HEK293 (cell line): ENCODE measurements at regions not wholly inside any gene's neighbourhood (a gene's known extent, or its start where the extent isn't known, plus 50 kb on each side); places are given as distances from the start of the nearest gene placed in this dataset.
"Not testable (repeated sequence)": the region's sequence is repeated elsewhere in the genome, so short reads cannot be mapped to it uniquely, and the experiment has no call there.

ENCODE experiments used
- CTCF ChIA-PET: fragments of 350-600 bp; formaldehyde crosslinking; extraction: SDS; loops from one replicate; lab custom pipeline; 2021; ENCODE audit warnings: antibody characterized with exemption; lab: Yijun Ruan, JAX
- POLR2A ChIA-PET: fragments of 300-600 bp; formaldehyde crosslinking; extraction: SDS; loops from one replicate; lab custom pipeline; 2020; ENCODE audit warnings: antibody characterized with exemption, inconsistent platforms; lab: Yijun Ruan, JAX
- H3K27ac ChIP-seq: fragments of 200-500 bp; sonication (Bioruptor generic); 2 replicates; pipeline ENCODE4 v1.5.1; 2014; ENCODE audit warnings: low read depth, low read length, control low read depth, inconsistent platforms; ENCODE audit errors: extremely low read depth
- H3K36me3 ChIP-seq, 2 experiments: fragments of 200-500 bp in 1 of 2; sonication (Bioruptor generic) in 1 of 2; 1 replicate in 1 of 2; 2 replicates in 1 of 2; pipeline ENCODE4 v1.5.1; 2014 to 2017; ENCODE audit warnings: inconsistent platforms in 2 of 2, low read length in 2 of 2; ENCODE audit not compliant: control insufficient read depth in 2 of 2, insufficient read depth in 1 of 2
- H3K4me1 ChIP-seq: fragments of 200-500 bp; sonication (Bioruptor generic); 2 replicates; pipeline ENCODE4 v1.5.1; 2014; ENCODE audit warnings: mild to moderate bottlenecking, low read length, inconsistent platforms; ENCODE audit not compliant: control insufficient read depth, insufficient read depth
- H3K4me3 ChIP-seq: 2 replicates; pipeline ENCODE4 v1.5.1; 2011; ENCODE audit warnings: low read depth, mild to moderate bottlenecking, control low read depth, low read length, moderate library complexity
- H3K9me3 ChIP-seq: fragments of 200-500 bp; sonication (Bioruptor generic); 2 replicates; pipeline ENCODE4 v1.5.1; 2014; ENCODE audit warnings: low read depth, low read length, inconsistent platforms; ENCODE audit not compliant: control insufficient read depth, insufficient read depth
- BCL11A ChIP-seq: fragments of 450-650 bp; formaldehyde crosslinking; IDR thresholded peaks from 2 replicates; pipeline ENCODE4 v1.5.1; 2016; ENCODE audit warnings: low read depth, missing biosample characterization, missing genetic modification characterization
- EGR2 ChIP-seq: fragments of 450-650 bp; formaldehyde crosslinking; IDR thresholded peaks from 2 replicates; pipeline ENCODE4 v1.5.1; 2016; ENCODE audit warnings: low read depth, missing biosample characterization, missing genetic modification characterization
- ZBTB20 ChIP-seq: fragments of 450-650 bp; formaldehyde crosslinking; IDR thresholded peaks from 2 replicates; pipeline ENCODE4 v1.5.1; 2016; ENCODE audit warnings: missing biosample characterization, missing genetic modification characterization
- ZBTB21 ChIP-seq: fragments of 450-650 bp; formaldehyde crosslinking; IDR thresholded peaks from 2 replicates; pipeline ENCODE4 v1.5.1; 2017; ENCODE audit warnings: missing biosample characterization, missing genetic modification characterization
- ZFP41 ChIP-seq: fragments of 450-650 bp; formaldehyde crosslinking; IDR thresholded peaks from 2 replicates; pipeline ENCODE4 v1.5.1; 2016; ENCODE audit warnings: missing biosample characterization, missing genetic modification characterization, borderline replicate concordance
- ZNF140 ChIP-seq: fragments of 450-650 bp; formaldehyde crosslinking; IDR thresholded peaks from 2 replicates; pipeline ENCODE4 v1.5.1; 2016; ENCODE audit warnings: missing biosample characterization, missing genetic modification characterization
- ZNF2 ChIP-seq: fragments of 450-650 bp; formaldehyde crosslinking; IDR thresholded peaks from 2 replicates; pipeline ENCODE4 v1.5.1; 2016; ENCODE audit warnings: missing biosample characterization, missing genetic modification characterization
- ZNF354C ChIP-seq: fragments of 450-650 bp; formaldehyde crosslinking; IDR thresholded peaks from 2 replicates; pipeline ENCODE4 v1.5.1; 2016; ENCODE audit warnings: missing biosample characterization, missing genetic modification characterization, low read depth, borderline replicate concordance
- ZNF416 ChIP-seq: fragments of 450-650 bp; formaldehyde crosslinking; IDR thresholded peaks from 2 replicates; pipeline ENCODE4 v1.5.1; 2016; ENCODE audit warnings: missing biosample characterization, missing genetic modification characterization
- ZNF48 ChIP-seq: fragments of 450-650 bp; formaldehyde crosslinking; IDR thresholded peaks from 2 replicates; pipeline ENCODE4 v1.5.1; 2016; ENCODE audit warnings: missing biosample characterization, missing genetic modification characterization
- ZNF654 ChIP-seq: fragments of 450-650 bp; formaldehyde crosslinking; IDR thresholded peaks from 2 replicates; pipeline ENCODE4 v1.5.1; 2016; ENCODE audit warnings: low read depth, missing biosample characterization, missing genetic modification characterization
- ZNF660 ChIP-seq: fragments of 450-650 bp; IDR thresholded peaks from 2 replicates; pipeline ENCODE4 v1.5.1; 2018; ENCODE audit warnings: missing biosample characterization, mild to moderate bottlenecking, missing genetic modification characterization
- ZNF701 ChIP-seq: fragments of 450-650 bp; formaldehyde crosslinking; IDR thresholded peaks from 2 replicates; pipeline ENCODE4 v1.5.1; 2016; ENCODE audit warnings: missing biosample characterization, missing genetic modification characterization
- ZNF747 ChIP-seq: fragments of 450-650 bp; formaldehyde crosslinking; IDR thresholded peaks from 2 replicates; pipeline ENCODE4 v1.5.1; 2016; ENCODE audit warnings: missing biosample characterization, missing genetic modification characterization
- ZNF785 ChIP-seq: fragments of 450-650 bp; formaldehyde crosslinking; IDR thresholded peaks from 2 replicates; pipeline ENCODE4 v1.5.1; 2016; ENCODE audit warnings: missing biosample characterization, missing genetic modification characterization
- TF ChIP-seq, protein P1 (sequence below): fragments of 450-650 bp; formaldehyde crosslinking; IDR thresholded peaks from 2 replicates; pipeline ENCODE4 v1.5.1; 2016; ENCODE audit warnings: missing biosample characterization, missing genetic modification characterization
- TF ChIP-seq, protein P2 (sequence below): fragments of 450-650 bp; formaldehyde crosslinking; IDR thresholded peaks from 2 replicates; pipeline ENCODE4 v1.5.1; 2017; ENCODE audit warnings: missing biosample characterization, missing genetic modification characterization
- TF ChIP-seq, protein P3 (sequence below): fragments of 450-650 bp; IDR thresholded peaks from 2 replicates; pipeline ENCODE4 v1.5.1; 2018; ENCODE audit warnings: missing biosample characterization, mild to moderate bottlenecking, missing genetic modification characterization
- TF ChIP-seq, protein P4 (sequence below): fragments of 450-650 bp; formaldehyde crosslinking; IDR thresholded peaks from 2 replicates; pipeline ENCODE4 v1.5.0; 2017; ENCODE audit warnings: missing biosample characterization, missing genetic modification characterization, borderline replicate concordance
- TF ChIP-seq, protein P5 (sequence below): fragments of 450-650 bp; formaldehyde crosslinking; IDR thresholded peaks from 2 replicates; pipeline ENCODE4 v1.5.1; 2016; ENCODE audit warnings: missing biosample characterization, missing genetic modification characterization
- TF ChIP-seq, protein P6 (sequence below): fragments of 450-650 bp; formaldehyde crosslinking; IDR thresholded peaks from 2 replicates; pipeline ENCODE4 v1.5.1; 2016; ENCODE audit warnings: missing biosample characterization, missing genetic modification characterization

DNA sequence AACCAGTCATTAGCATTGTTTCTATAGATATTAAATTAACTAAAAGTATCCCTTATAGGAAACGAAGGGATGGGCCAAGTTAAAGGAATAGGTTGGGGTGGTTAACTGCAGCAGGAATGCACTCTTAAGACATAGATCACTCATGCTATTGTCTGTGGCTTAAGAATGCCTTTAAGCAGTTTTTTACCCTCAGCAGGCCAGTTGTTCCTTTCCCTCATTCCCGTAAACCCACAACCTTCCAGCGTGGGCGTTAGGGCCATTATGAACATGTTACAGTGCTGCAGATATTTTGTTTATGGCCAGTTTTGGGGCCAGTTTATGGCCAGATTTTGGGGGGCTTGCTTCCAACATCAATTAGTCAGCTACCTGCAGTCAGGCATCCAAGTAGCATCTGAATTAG, 767.0 kb downstream of the LUZP2 start:
- CTCF ChIA-PET = interaction anchor here (0.6 kb wide), 1 partner anchor 31 kb away, joined by 4 read pairs; no protein-coding TSS in a partner anchor
- H3K36me3 ChIP-seq, H3K27ac ChIP-seq, H3K9me3 ChIP-seq, POLR2A ChIA-PET, H3K4me3 ChIP-seq, H3K4me1 ChIP-seq: not testable (repeated sequence)

DNA sequence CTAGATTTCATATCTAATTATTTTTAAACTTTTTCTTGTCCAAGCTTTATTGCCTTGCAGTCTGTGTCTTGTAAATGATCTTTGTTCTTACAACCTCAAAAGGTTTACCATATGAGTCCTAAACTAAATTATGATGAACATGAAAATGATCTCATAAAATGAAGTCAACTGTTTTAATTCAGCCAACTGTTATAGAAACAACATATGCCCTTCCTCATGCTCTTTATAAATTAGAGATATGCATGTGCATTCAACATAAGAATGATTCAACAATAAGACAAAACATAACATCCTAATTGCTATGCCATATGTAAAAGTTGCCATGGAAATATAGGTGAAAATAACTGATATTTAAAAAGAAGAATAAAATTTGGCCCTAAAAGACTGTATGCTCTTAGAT, 774.4 kb downstream of the LUZP2 start:
- TF ChIP-seq ZBTB20 (tag by site-specific recombination) (no peak), ZNF354C (tag by site-specific recombination) (no peak), ZNF48 (tag by site-specific recombination) (no peak), ZNF747 (tag by site-specific recombination) (no peak), EGR2 (no peak), ZFP41 (no peak)
- TF ChIP-seq, protein P1, sequence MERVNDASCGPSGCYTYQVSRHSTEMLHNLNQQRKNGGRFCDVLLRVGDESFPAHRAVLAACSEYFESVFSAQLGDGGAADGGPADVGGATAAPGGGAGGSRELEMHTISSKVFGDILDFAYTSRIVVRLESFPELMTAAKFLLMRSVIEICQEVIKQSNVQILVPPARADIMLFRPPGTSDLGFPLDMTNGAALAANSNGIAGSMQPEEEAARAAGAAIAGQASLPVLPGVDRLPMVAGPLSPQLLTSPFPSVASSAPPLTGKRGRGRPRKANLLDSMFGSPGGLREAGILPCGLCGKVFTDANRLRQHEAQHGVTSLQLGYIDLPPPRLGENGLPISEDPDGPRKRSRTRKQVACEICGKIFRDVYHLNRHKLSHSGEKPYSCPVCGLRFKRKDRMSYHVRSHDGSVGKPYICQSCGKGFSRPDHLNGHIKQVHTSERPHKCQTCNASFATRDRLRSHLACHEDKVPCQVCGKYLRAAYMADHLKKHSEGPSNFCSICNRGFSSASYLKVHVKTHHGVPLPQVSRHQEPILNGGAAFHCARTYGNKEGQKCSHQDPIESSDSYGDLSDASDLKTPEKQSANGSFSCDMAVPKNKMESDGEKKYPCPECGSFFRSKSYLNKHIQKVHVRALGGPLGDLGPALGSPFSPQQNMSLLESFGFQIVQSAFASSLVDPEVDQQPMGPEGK (tag by site-specific recombination) = no peak
- ChIA-PET CTCF (no interaction called here), POLR2A (no interaction called here)
- no peaks in the 10 kb centered on the region for H3K9me3 ChIP-seq
- H3K27ac ChIP-seq = no peak overlapping the region
- no peaks in the 10 kb centered on the region for H3K4me1 ChIP-seq
- H3K4me3 ChIP-seq = no peak overlapping the region
- H3K36me3 ChIP-seq = no peaks in the 10 kb centered on the region

DNA sequence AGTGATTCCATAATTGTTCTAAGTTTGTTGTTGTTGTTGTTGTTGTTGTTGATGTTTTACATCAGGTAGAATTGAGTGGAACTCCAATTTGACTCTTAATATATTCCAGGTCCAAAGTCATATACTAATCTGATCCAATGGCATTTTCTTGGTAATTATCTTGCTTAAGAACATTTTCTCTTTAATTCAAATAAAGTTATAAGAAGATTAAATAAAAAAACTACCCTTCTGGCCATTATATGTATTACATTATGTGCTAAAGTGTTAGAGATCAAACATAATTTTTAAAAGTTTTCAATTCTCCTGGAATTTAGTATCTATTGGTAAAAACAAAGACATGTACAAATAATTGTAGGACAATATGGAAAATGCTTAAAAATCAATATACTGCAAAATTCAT, 775.4 kb downstream of the LUZP2 start:
- Histone ChIP-seq H3K27ac (no peak overlapping the region), H3K4me1 (no peaks in the 10 kb centered on the region), H3K36me3 (no peaks in the 10 kb centered on the region), H3K4me3 (no peak overlapping the region), H3K9me3 (no peaks in the 10 kb centered on the region)
- ChIA-PET POLR2A (no interaction called here), CTCF (no interaction called here)
- TF ChIP-seq, protein P2, sequence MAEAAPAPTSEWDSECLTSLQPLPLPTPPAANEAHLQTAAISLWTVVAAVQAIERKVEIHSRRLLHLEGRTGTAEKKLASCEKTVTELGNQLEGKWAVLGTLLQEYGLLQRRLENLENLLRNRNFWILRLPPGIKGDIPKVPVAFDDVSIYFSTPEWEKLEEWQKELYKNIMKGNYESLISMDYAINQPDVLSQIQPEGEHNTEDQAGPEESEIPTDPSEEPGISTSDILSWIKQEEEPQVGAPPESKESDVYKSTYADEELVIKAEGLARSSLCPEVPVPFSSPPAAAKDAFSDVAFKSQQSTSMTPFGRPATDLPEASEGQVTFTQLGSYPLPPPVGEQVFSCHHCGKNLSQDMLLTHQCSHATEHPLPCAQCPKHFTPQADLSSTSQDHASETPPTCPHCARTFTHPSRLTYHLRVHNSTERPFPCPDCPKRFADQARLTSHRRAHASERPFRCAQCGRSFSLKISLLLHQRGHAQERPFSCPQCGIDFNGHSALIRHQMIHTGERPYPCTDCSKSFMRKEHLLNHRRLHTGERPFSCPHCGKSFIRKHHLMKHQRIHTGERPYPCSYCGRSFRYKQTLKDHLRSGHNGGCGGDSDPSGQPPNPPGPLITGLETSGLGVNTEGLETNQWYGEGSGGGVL (tag by site-specific recombination) = no peak
- TF ChIP-seq ZBTB21 (no peak), ZNF701 (tag by site-specific recombination) (no peak), BCL11A (tag by site-specific recombination) (no peak), ZNF140 (tag by site-specific recombination) (no peak), ZNF785 (no peak), ZNF416 (tag by site-specific recombination) (no peak), ZNF2 (tag by site-specific recombination) (no peak), ZNF660 (tag by site-specific recombination) (no peak), ZNF654 (tag by site-specific recombination) (no peak)
- TF ChIP-seq, protein P3, sequence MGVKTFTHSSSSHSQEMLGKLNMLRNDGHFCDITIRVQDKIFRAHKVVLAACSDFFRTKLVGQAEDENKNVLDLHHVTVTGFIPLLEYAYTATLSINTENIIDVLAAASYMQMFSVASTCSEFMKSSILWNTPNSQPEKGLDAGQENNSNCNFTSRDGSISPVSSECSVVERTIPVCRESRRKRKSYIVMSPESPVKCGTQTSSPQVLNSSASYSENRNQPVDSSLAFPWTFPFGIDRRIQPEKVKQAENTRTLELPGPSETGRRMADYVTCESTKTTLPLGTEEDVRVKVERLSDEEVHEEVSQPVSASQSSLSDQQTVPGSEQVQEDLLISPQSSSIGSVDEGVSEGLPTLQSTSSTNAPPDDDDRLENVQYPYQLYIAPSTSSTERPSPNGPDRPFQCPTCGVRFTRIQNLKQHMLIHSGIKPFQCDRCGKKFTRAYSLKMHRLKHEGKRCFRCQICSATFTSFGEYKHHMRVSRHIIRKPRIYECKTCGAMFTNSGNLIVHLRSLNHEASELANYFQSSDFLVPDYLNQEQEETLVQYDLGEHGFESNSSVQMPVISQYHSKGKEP (tag by site-specific recombination) = no peak
- TF ChIP-seq, protein P4, sequence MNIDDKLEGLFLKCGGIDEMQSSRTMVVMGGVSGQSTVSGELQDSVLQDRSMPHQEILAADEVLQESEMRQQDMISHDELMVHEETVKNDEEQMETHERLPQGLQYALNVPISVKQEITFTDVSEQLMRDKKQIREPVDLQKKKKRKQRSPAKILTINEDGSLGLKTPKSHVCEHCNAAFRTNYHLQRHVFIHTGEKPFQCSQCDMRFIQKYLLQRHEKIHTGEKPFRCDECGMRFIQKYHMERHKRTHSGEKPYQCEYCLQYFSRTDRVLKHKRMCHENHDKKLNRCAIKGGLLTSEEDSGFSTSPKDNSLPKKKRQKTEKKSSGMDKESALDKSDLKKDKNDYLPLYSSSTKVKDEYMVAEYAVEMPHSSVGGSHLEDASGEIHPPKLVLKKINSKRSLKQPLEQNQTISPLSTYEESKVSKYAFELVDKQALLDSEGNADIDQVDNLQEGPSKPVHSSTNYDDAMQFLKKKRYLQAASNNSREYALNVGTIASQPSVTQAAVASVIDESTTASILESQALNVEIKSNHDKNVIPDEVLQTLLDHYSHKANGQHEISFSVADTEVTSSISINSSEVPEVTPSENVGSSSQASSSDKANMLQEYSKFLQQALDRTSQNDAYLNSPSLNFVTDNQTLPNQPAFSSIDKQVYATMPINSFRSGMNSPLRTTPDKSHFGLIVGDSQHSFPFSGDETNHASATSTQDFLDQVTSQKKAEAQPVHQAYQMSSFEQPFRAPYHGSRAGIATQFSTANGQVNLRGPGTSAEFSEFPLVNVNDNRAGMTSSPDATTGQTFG (tag by site-specific recombination) = no peak
- TF ChIP-seq, protein P5, sequence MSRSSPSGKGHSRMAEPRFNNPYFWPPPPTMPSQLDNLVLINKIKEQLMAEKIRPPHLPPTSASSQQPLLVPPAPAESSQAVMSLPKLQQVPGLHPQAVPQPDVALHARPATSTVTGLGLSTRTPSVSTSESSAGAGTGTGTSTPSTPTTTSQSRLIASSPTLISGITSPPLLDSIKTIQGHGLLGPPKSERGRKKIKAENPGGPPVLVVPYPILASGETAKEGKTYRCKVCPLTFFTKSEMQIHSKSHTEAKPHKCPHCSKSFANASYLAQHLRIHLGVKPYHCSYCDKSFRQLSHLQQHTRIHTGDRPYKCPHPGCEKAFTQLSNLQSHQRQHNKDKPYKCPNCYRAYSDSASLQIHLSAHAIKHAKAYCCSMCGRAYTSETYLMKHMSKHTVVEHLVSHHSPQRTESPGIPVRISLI (tag by site-specific recombination) = no peak
- TF ChIP-seq, protein P6, sequence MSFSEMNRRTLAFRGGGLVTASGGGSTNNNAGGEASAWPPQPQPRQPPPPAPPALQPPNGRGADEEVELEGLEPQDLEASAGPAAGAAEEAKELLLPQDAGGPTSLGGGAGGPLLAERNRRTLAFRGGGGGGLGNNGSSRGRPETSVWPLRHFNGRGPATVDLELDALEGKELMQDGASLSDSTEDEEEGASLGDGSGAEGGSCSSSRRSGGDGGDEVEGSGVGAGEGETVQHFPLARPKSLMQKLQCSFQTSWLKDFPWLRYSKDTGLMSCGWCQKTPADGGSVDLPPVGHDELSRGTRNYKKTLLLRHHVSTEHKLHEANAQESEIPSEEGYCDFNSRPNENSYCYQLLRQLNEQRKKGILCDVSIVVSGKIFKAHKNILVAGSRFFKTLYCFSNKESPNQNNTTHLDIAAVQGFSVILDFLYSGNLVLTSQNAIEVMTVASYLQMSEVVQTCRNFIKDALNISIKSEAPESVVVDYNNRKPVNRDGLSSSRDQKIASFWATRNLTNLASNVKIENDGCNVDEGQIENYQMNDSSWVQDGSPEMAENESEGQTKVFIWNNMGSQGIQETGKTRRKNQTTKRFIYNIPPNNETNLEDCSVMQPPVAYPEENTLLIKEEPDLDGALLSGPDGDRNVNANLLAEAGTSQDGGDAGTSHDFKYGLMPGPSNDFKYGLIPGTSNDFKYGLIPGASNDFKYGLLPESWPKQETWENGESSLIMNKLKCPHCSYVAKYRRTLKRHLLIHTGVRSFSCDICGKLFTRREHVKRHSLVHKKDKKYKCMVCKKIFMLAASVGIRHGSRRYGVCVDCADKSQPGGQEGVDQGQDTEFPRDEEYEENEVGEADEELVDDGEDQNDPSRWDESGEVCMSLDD (tag by site-specific recombination) = no peak
